IMR-90 (cell line): ENCODE measurements at regions not wholly inside any gene's neighbourhood (a gene's known extent, or its start where the extent isn't known, plus 50 kb on each side); places are given as distances from the start of the nearest gene placed in this dataset.
A peak's percentile ranks its signal among the peaks of the same experiment; 100 is the strongest.

Experiments
- ATAC-seq: fragments of 200-7000 bp; cut with Tn5 transposase; 2 replicates; pipeline ENCODE4 v1.9.1; 2020; ENCODE audit warnings: low read depth, mild to moderate bottlenecking, moderate library complexity
- BruUV-seq: library from RNA; stranded (reverse); fragments of 400-500 nt; replicated peaks from 2 replicates; lab custom pipeline; 2021; lab: Mats Ljungman, UMichigan
- CTCF ChIA-PET: fragments of 300-600 bp; formaldehyde crosslinking; extraction: SDS; loops from one replicate; lab custom pipeline; 2021; ENCODE audit warnings: antibody characterized with exemption; lab: Yijun Ruan, JAX
- POLR2A ChIA-PET: fragments of 300-600 bp; sonication (Branson Sonifier 250); formaldehyde crosslinking; loops from one replicate; lab custom pipeline; 2022; ENCODE audit warnings: antibody characterized with exemption; ENCODE audit not compliant: unreplicated experiment; lab: Charles Lee
- DNase-seq: peaks from one replicate; pipeline ENCODE4 v3.0.0; 2013
- H2AFZ ChIP-seq: replicated peaks from 2 replicates; pipeline ENCODE3; 2013; ENCODE audit warnings: low read length, mild to moderate bottlenecking; ENCODE audit not compliant: poor library complexity
- H2AK5ac ChIP-seq: 2 replicates; pipeline ENCODE4 v1.6.1; 2013; ENCODE audit warnings: low read depth, low read length, inconsistent platforms
- H2AK9ac ChIP-seq: replicated peaks from 2 replicates; pipeline ENCODE3; 2013; ENCODE audit warnings: mild to moderate bottlenecking, low read depth, low read length, moderate library complexity; ENCODE audit not compliant: poor library complexity
- H2BK120ac ChIP-seq: 2 replicates; pipeline ENCODE4 v1.6.1; 2013; ENCODE audit warnings: low read depth, low read length, inconsistent platforms
- H2BK15ac ChIP-seq: 3 replicates; pipeline ENCODE4 v1.6.1; 2013; ENCODE audit warnings: low read depth, low read length, inconsistent platforms
- H2BK20ac ChIP-seq: 2 replicates; pipeline ENCODE4 v1.6.1; 2013; ENCODE audit warnings: low read depth, mild to moderate bottlenecking, inconsistent platforms, low read length, moderate library complexity
- H2BK5ac ChIP-seq: 2 replicates; pipeline ENCODE4 v1.6.1; 2013; ENCODE audit warnings: mild to moderate bottlenecking, low read depth, low read length, inconsistent platforms; ENCODE audit not compliant: poor library complexity, severe bottlenecking
- H3K14ac ChIP-seq: replicated peaks from 2 replicates; pipeline ENCODE4 v1.6.1; 2013; ENCODE audit warnings: low read depth, low read length, inconsistent platforms
- H3K18ac ChIP-seq: 2 replicates; pipeline ENCODE4 v1.6.1; 2013; ENCODE audit warnings: low read depth, low read length, control low read depth
- H3K23ac ChIP-seq: 2 replicates; pipeline ENCODE4 v1.6.1; 2013; ENCODE audit warnings: low read depth, low read length, inconsistent platforms
- H3K27ac ChIP-seq: 2 replicates; pipeline ENCODE4 v1.5.1; 2013; ENCODE audit warnings: mild to moderate bottlenecking, control low read depth, low read length; ENCODE audit not compliant: insufficient read depth
- H3K27me3 ChIP-seq: 2 replicates; pipeline ENCODE4 v1.6.1; 2013; ENCODE audit warnings: low read length; ENCODE audit not compliant: control insufficient read depth, insufficient read depth
- H3K36me3 ChIP-seq: 2 replicates; pipeline ENCODE4 v1.6.1; 2013; ENCODE audit warnings: low read length, mixed read lengths; ENCODE audit not compliant: control insufficient read depth, insufficient read depth
- H3K4ac ChIP-seq: 2 replicates; pipeline ENCODE4 v1.6.1; 2013; ENCODE audit warnings: low read depth, low read length, inconsistent platforms
- H3K4me1 ChIP-seq: 2 replicates; pipeline ENCODE4 v1.6.1; 2013; ENCODE audit warnings: low read length, mixed read lengths; ENCODE audit not compliant: control insufficient read depth, insufficient read depth
- H3K4me2 ChIP-seq: 2 replicates; pipeline ENCODE4 v1.6.1; 2013; ENCODE audit warnings: low read depth, mild to moderate bottlenecking, control low read depth, low read length, moderate library complexity
- H3K4me3 ChIP-seq: 2 replicates; pipeline ENCODE4 v1.5.1; 2013; ENCODE audit warnings: low read depth, mild to moderate bottlenecking, control low read depth, low read length, moderate library complexity; ENCODE audit not compliant: insufficient read depth
- H3K56ac ChIP-seq: 2 replicates; pipeline ENCODE4 v1.6.1; 2013; ENCODE audit warnings: low read length, inconsistent platforms; ENCODE audit not compliant: insufficient read depth; ENCODE audit errors: extremely low read depth
- H3K79me1 ChIP-seq, 2 experiments: 2 replicates each; pipeline ENCODE4 v1.6.1; 2013; ENCODE audit warnings: low read length in 2 of 2, inconsistent platforms in 1 of 2, low read depth in 1 of 2
- H3K9ac ChIP-seq: 2 replicates; pipeline ENCODE4 v1.6.1; 2013; ENCODE audit warnings: low read depth, low read length, control low read depth
- H3K9me1 ChIP-seq: 2 replicates; pipeline ENCODE4 v1.6.1; 2013; ENCODE audit warnings: low read length, inconsistent platforms; ENCODE audit not compliant: insufficient read depth
- H3K9me3 ChIP-seq: 2 replicates; pipeline ENCODE4 v1.6.1; 2013; ENCODE audit warnings: low read length; ENCODE audit not compliant: control insufficient read depth, insufficient read depth
- H4K20me1 ChIP-seq: 2 replicates; pipeline ENCODE4 v1.6.1; 2013; ENCODE audit warnings: low read length, inconsistent platforms; ENCODE audit not compliant: insufficient read depth
- H4K5ac ChIP-seq: 2 replicates; pipeline ENCODE4 v1.6.1; 2013; ENCODE audit warnings: mild to moderate bottlenecking, low read depth, low read length, control low read depth
- H4K8ac ChIP-seq, 2 experiments: 2 replicates each; pipeline ENCODE4 v1.6.1; 2013; ENCODE audit warnings: low read depth in 2 of 2, low read length in 2 of 2, control low read depth in 1 of 2, inconsistent platforms in 1 of 2
- H4K91ac ChIP-seq: 2 replicates; pipeline ENCODE4 v1.6.1; 2013; ENCODE audit warnings: low read depth, low read length, inconsistent platforms; ENCODE audit not compliant: insufficient read depth
- BHLHE40 ChIP-seq: fragments of 150-350 bp; IDR thresholded peaks from 2 replicates; pipeline ENCODE4 v1.6.1; 2016; ENCODE audit warnings: mild to moderate bottlenecking, low read depth, low read length
- CEBPB ChIP-seq: IDR thresholded peaks from 2 replicates; pipeline ENCODE4 v1.6.1; 2012; ENCODE audit warnings: low read depth, low read length, improper control_type of control experiment
- CHD1 ChIP-seq: IDR thresholded peaks from 2 replicates; pipeline ENCODE4 v1.6.1; 2012; ENCODE audit warnings: low read depth, low read length, improper control_type of control experiment
- FOS ChIP-seq: fragments of 150-350 bp; IDR thresholded peaks from 2 replicates; pipeline ENCODE4 v1.6.1; 2016; ENCODE audit warnings: low read depth, low read length
- MAFK ChIP-seq: IDR thresholded peaks from 2 replicates; pipeline ENCODE4 v1.6.1; 2012; ENCODE audit warnings: low read depth, low read length, improper control_type of control experiment
- MAZ ChIP-seq: IDR thresholded peaks from 2 replicates; pipeline ENCODE4 v1.6.1; 2012; ENCODE audit warnings: low read depth, mild to moderate bottlenecking, low read length, improper control_type of control experiment, moderate library complexity, borderline replicate concordance
- MXI1 ChIP-seq: IDR thresholded peaks from 2 replicates; pipeline ENCODE4 v1.6.1; 2012; ENCODE audit warnings: low read depth, mild to moderate bottlenecking, low read length, moderate library complexity, borderline replicate concordance
- NFE2L2 ChIP-seq: fragments of 150-350 bp; IDR thresholded peaks from 2 replicates; pipeline ENCODE4 v1.6.1; 2016; ENCODE audit warnings: low read depth, mild to moderate bottlenecking, low read length
- POLR2A ChIP-seq: IDR thresholded peaks from 2 replicates; pipeline ENCODE4 v1.6.1; 2012; ENCODE audit warnings: mild to moderate bottlenecking, low read depth, low read length
- RAD21 ChIP-seq: IDR thresholded peaks from 2 replicates; pipeline ENCODE4 v1.6.1; 2012; ENCODE audit warnings: low read length, improper control_type of control experiment
- RCOR1 ChIP-seq: IDR thresholded peaks from 2 replicates; pipeline ENCODE4 v1.6.1; 2012; ENCODE audit warnings: mild to moderate bottlenecking, low read length, improper control_type of control experiment; ENCODE audit not compliant: insufficient replicate concordance
- RFX5 ChIP-seq: IDR thresholded peaks from 2 replicates; pipeline ENCODE4 v1.8.0; 2012; ENCODE audit warnings: low read depth, mild to moderate bottlenecking, low read length, moderate library complexity
- SMC3 ChIP-seq: fragments of 150-350 bp; IDR thresholded peaks from 2 replicates; pipeline ENCODE4 v1.6.1; 2016; ENCODE audit warnings: low read depth, mild to moderate bottlenecking, antibody characterized with exemption, low read length, moderate library complexity
- WGBS, 2 experiments: methylation state at CpG; one replicate each; pipeline versions ENCODE4 v1.1.5 to v1.1.7; 2013; ENCODE audit warnings: missing lambda C conversion rate in 2 of 2; ENCODE audit not compliant: insufficient read length in 1 of 2; ENCODE audit errors: extremely low coverage in 2 of 2; 5-methylcytosine and 5-hydroxymethylcytosine counted together
- dilution Hi-C: fragments of 300-500 bp; cut with HindIII; formaldehyde crosslinking; loops from one replicate; pipeline ENCODE4 v1.14.3; 2018; ENCODE audit warnings: low sequenced_read_pairs; ENCODE audit not compliant: unreplicated experiment
- in situ Hi-C: fragments of 300-500 bp; cut with MboI; formaldehyde crosslinking; loops from 3 replicates; pipeline ENCODE4 v1.14.3; 2019; ENCODE audit warnings: low sequenced_read_pairs, inconsistent platforms, mixed read lengths
- intact Hi-C: fragments of 100-400 bp; cut with micrococcal nuclease; formaldehyde crosslinking; loops from 2 replicates; pipeline ENCODE4 v1.10.0; 2022
- TF ChIP-seq, protein P1 (sequence below): conservative IDR thresholded peaks from 2 replicates; pipeline ENCODE4 v1.5.1; 2012; ENCODE audit warnings: mild to moderate bottlenecking, low read depth, low read length, improper control_type of control experiment
- TF ChIP-seq, protein P2 (sequence below): fragments of 150-350 bp; IDR thresholded peaks from 2 replicates; pipeline ENCODE4 v1.6.1; 2016; ENCODE audit warnings: low read depth, mild to moderate bottlenecking, low read length, moderate library complexity, borderline replicate concordance
- TF ChIP-seq, protein P3 (sequence below): fragments of 150-350 bp; IDR thresholded peaks from 2 replicates; pipeline ENCODE4 v1.6.1; 2017; ENCODE audit warnings: mild to moderate bottlenecking, antibody characterized with exemption, low read length, low read depth

DNA sequence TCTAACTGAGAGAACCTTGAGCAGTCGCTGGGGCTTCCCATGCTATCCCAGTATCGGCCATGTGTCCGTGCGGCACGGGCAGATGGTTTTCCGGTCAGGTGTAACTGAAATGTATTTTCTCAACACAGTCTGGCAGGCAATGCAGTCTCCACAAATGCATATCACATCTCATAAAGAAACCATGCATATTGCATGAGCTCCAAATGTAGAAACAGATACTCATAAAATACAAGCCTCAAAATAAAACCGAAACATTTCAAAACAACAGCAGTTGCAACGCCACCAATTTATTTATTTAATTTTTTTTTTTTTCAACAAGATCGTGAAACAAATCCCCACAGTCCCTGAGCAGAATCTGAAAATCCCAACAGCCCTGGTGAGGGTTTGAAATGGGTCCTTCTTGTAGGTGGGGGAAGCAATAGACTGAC, 299.4 kb downstream of the LPIN1 start:
- TF ChIP-seq RFX5 (no peak), MAFK (no peak), RAD21 (no peak), MAZ (no peak), CHD1 (no peak), MXI1 (no peak), SMC3 (no peak), CEBPB (no peak), FOS (no peak), NFE2L2 (no peak), POLR2A (no peak), BHLHE40 (no peak), RCOR1 (no peak)
- TF ChIP-seq, protein P1, sequence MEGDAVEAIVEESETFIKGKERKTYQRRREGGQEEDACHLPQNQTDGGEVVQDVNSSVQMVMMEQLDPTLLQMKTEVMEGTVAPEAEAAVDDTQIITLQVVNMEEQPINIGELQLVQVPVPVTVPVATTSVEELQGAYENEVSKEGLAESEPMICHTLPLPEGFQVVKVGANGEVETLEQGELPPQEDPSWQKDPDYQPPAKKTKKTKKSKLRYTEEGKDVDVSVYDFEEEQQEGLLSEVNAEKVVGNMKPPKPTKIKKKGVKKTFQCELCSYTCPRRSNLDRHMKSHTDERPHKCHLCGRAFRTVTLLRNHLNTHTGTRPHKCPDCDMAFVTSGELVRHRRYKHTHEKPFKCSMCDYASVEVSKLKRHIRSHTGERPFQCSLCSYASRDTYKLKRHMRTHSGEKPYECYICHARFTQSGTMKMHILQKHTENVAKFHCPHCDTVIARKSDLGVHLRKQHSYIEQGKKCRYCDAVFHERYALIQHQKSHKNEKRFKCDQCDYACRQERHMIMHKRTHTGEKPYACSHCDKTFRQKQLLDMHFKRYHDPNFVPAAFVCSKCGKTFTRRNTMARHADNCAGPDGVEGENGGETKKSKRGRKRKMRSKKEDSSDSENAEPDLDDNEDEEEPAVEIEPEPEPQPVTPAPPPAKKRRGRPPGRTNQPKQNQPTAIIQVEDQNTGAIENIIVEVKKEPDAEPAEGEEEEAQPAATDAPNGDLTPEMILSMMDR = no peak
- TF ChIP-seq, protein P2, sequence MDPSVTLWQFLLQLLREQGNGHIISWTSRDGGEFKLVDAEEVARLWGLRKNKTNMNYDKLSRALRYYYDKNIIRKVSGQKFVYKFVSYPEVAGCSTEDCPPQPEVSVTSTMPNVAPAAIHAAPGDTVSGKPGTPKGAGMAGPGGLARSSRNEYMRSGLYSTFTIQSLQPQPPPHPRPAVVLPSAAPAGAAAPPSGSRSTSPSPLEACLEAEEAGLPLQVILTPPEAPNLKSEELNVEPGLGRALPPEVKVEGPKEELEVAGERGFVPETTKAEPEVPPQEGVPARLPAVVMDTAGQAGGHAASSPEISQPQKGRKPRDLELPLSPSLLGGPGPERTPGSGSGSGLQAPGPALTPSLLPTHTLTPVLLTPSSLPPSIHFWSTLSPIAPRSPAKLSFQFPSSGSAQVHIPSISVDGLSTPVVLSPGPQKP = no peak
- TF ChIP-seq, protein P3, sequence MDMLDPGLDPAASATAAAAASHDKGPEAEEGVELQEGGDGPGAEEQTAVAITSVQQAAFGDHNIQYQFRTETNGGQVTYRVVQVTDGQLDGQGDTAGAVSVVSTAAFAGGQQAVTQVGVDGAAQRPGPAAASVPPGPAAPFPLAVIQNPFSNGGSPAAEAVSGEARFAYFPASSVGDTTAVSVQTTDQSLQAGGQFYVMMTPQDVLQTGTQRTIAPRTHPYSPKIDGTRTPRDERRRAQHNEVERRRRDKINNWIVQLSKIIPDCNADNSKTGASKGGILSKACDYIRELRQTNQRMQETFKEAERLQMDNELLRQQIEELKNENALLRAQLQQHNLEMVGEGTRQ = no peak

More for the DNA sequence above, 299.4 kb downstream of the LPIN1 start:
- Histone ChIP-seq H4K20me1 (no peaks in the 10 kb centered on the region), H3K56ac (no peak overlapping the region), H2BK120ac (peak overlapping the region; percentile 95), H2BK15ac (0 out of 3 replicates have a peak overlapping the region, but pooled peaks have one; percentile 52), H3K4me3 (no peak overlapping the region), H2BK5ac (no peak overlapping the region), H3K9me1 (peaks cover 7% of the 10 kb centered on the region; the same call in 1 of the 2 replicates), H3K36me3 (no peaks in the 10 kb centered on the region), H4K91ac (no peak overlapping the region), H4K5ac (no peak overlapping the region), H3K18ac (peak overlapping the region; percentile 94; the same call in 1 of the 2 replicates), H2AFZ (no peak overlapping the region), H3K4me2 (no peak overlapping the region), H3K79me1 (no peaks in the 10 kb centered on the region), H3K23ac (no peak overlapping the region), H2AK9ac (no peak overlapping the region), H2BK20ac (peak overlapping the region; percentile 97), H3K4ac (peak overlapping the region; percentile 94), H3K14ac (0 out of 2 replicates have a peak overlapping the region, but pooled peaks have one; percentile 78), H3K4me1 (peaks cover 3% of the 10 kb centered on the region), H3K9me3 (no peaks in the 10 kb centered on the region), H3K9ac (no peak overlapping the region), H3K27me3 (no peaks in the 10 kb centered on the region), H2AK5ac (0 out of 2 replicates have a peak overlapping the region, but pooled peaks have one; percentile 46), H4K8ac (peak overlapping the region; percentile 39 to 76; a peak in 3 of 4 replicates), H3K27ac (no peak overlapping the region)
- WGBS, 2 experiments = no CpG with 5 or more reads among the region's 9 CpGs
- no peak for DNase-seq
- ATAC-seq = no peak
- intact Hi-C loops (no loop called here), dilution Hi-C loops (no loop called here), in situ Hi-C loops (loop anchor here (10.0 kb wide), 1 partner anchor 669 kb away; the partner anchor contains the start of gene TRIB2)
- no TSS peak for BruUV-seq
- CTCF ChIA-PET = interaction anchor here (0.7 kb wide), 1 partner anchor 15 kb away, joined by 6 read pairs; no protein-coding TSS in a partner anchor
- POLR2A ChIA-PET = no interaction called here
